Ascending aorta (tissue), 2 donors: ENCODE measurements at regions not wholly inside any gene's neighbourhood (a gene's known extent, or its start where the extent isn't known, plus 50 kb on each side); places are given as distances from the start of the nearest gene placed in this dataset.
A peak's percentile ranks its signal among the peaks of the same experiment; 100 is the strongest.
"Not testable (repeated sequence)": the region's sequence is repeated elsewhere in the genome, so short reads cannot be mapped to it uniquely, and the experiment has no call there.

Experiments
- DNase-seq, 2 donors: peaks; one replicate each; pipeline ENCODE4 v3.0.0-alpha.2; 2019; ENCODE audit warnings: low spot score in 2 of 2
- H3K27ac ChIP-seq, 2 donors: fragments of 200-600 bp; sonication (generic); one replicate each; pipeline ENCODE4 v1.5.1; 2016 to 2017; ENCODE audit warnings: mild to moderate bottlenecking in 1 of 2
- H3K27me3 ChIP-seq: fragments of 200-600 bp; sonication (generic); one replicate; pipeline ENCODE4 v1.5.1; 2017
- H3K36me3 ChIP-seq, 2 donors: fragments of 200-600 bp; sonication (generic); one replicate each; pipeline ENCODE4 v1.5.1; 2016
- H3K4me1 ChIP-seq, 2 donors: fragments of 200-600 bp; sonication (generic); one replicate each; pipeline ENCODE4 v1.5.1; 2016 to 2017; ENCODE audit warnings: mild to moderate bottlenecking in 1 of 2
- H3K4me3 ChIP-seq, 2 donors: fragments of 200-600 bp; sonication (generic); one replicate each; pipeline ENCODE4 v1.5.1; 2016 to 2017; ENCODE audit warnings: mild to moderate bottlenecking in 1 of 2
- H3K9me3 ChIP-seq, 2 donors: fragments of 200-600 bp; sonication (generic); one replicate each; pipeline ENCODE4 v1.5.1; 2016
- intact Hi-C: fragments of 100-400 bp; cut with DNase I; formaldehyde crosslinking; loops from one replicate; pipeline ENCODE4 v1.15.1; 2023
- TF ChIP-seq, protein P1 (sequence below), 3 experiments: fragments of 200-600 bp in 2 of 3; fragments of 450-650 bp in 1 of 3; sonication (generic) in 2 of 3; IDR thresholded peaks; one replicate each; pipeline ENCODE4 v1.5.1; 2016 to 2019; ENCODE audit warnings: antibody characterized with exemption in 3 of 3, mild to moderate bottlenecking in 1 of 3, moderate library complexity in 1 of 3

DNA sequence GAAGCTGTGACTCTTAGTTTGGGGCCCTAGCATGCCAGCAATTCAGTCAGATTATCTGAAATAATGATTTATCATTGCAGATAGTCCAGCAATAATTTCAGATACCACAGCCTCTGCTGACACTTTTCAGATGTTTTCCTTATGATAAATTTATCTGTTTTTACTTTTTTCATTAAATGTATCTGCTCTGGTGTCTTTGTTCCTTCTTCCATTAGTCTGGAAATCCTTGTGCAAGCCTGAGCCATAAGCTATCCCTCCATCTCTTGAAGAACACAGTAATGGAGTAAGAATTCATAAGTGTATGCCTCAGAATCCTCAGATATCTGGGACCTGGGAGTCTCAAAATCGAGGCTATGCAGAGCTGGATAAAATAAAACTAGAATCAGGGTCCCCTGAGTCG is 146.4 kb upstream of the KRR1 start:
- TF ChIP-seq, protein P1, sequence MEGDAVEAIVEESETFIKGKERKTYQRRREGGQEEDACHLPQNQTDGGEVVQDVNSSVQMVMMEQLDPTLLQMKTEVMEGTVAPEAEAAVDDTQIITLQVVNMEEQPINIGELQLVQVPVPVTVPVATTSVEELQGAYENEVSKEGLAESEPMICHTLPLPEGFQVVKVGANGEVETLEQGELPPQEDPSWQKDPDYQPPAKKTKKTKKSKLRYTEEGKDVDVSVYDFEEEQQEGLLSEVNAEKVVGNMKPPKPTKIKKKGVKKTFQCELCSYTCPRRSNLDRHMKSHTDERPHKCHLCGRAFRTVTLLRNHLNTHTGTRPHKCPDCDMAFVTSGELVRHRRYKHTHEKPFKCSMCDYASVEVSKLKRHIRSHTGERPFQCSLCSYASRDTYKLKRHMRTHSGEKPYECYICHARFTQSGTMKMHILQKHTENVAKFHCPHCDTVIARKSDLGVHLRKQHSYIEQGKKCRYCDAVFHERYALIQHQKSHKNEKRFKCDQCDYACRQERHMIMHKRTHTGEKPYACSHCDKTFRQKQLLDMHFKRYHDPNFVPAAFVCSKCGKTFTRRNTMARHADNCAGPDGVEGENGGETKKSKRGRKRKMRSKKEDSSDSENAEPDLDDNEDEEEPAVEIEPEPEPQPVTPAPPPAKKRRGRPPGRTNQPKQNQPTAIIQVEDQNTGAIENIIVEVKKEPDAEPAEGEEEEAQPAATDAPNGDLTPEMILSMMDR (IDR thresholded peaks at IDR 0.05), result no peak
- Histone ChIP-seq H3K4me3 (no peak overlapping the region), H3K36me3 (no peaks in the 10 kb centered on the region), H3K4me1 (peaks cover 0 to 4% of the 10 kb centered on the region in 2 donors), H3K27ac (no peak overlapping the region), H3K9me3 (no peaks in the 10 kb centered on the region), H3K27me3 (no peaks in the 10 kb centered on the region)
- DNase-seq, result no peak
- intact Hi-C loops, result no loop called here

DNA sequence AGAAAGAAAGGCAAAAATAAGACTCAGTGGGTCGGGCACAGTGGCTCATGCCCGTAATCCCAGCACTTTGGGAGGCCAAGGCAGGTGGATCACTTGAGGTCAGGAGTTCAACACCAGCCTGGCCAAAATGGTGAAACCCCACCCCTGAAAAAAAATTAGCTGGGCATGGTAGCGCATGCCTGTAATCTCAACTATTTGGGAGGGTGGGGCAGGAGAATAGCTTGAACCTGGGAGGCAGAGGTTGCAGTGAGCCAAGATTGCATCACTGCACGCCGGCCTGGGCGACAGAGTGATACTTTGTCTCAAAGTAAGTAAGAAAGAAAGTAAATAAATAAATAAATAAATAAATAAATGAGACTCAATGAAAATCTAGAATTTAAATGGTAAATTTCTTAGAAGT is 145.9 kb upstream of the KRR1 start:
- H3K36me3 ChIP-seq, H3K4me1 ChIP-seq, intact Hi-C loops, H3K4me3 ChIP-seq, H3K27me3 ChIP-seq, DNase-seq, H3K9me3 ChIP-seq, H3K27ac ChIP-seq: not testable (repeated sequence)

DNA sequence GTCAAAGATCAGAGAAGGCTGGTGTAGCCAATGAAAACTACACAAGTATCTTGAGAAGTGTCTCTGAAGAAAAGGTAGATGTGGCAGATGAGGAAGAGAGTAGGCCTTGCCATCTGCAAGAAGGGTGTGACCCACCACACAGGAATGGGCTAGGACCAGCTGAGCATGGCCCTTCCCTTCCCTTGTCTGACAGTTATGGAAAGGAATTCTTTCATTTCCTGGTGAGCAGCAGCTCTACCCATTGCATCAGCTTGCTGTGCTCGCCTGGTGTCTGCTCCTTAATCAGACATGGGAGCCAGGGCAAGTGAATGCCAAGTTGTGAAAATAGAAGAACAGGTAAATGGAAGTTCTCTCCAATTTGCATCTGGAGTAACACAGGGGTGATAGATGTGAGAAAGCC is 145.2 kb upstream of the KRR1 start:
- no peak overlapping the region for H3K4me3 ChIP-seq
- intact Hi-C loops, result no loop called here
- no peaks in the 10 kb centered on the region for H3K9me3 ChIP-seq
- H3K27ac ChIP-seq, result no peak overlapping the region
- H3K27me3 ChIP-seq, result no peaks in the 10 kb centered on the region
- TF ChIP-seq, protein P1 (IDR thresholded peaks at IDR 0.05), result no peak
- peak in 1 of 2 donors; percentile 60 for DNase-seq
- no peaks in the 10 kb centered on the region for H3K36me3 ChIP-seq
- peaks cover 0 to 3% of the 10 kb centered on the region in 2 donors for H3K4me1 ChIP-seq

DNA sequence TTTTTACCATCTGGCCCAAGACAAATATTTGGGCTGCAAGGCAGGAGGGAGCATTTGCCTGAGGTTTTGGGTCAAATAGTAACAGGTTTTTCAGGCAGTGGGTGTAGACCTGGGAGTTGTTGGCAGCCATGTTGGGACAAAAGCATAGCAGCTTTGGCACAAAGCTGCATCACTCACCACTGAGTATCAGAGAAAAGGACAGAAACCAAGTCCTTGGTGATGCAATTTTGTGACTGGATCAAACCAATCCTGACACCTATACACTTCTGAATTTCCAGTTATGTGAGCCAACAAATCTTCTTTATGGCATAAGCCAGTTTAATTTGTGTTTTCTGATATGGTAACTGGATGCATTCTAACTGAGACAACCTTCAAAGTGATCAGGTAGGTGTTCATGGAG is 144.8 kb upstream of the KRR1 start:
- no peaks in the 10 kb centered on the region for H3K9me3 ChIP-seq
- H3K27me3 ChIP-seq, result no peaks in the 10 kb centered on the region
- H3K27ac ChIP-seq, result no peak overlapping the region
- no peak overlapping the region for H3K4me3 ChIP-seq
- no peak for DNase-seq
- no peaks in the 10 kb centered on the region for H3K36me3 ChIP-seq
- TF ChIP-seq, protein P1 (IDR thresholded peaks at IDR 0.05), result no peak
- intact Hi-C loops, result no loop called here
- no peaks in the 10 kb centered on the region for H3K4me1 ChIP-seq

DNA sequence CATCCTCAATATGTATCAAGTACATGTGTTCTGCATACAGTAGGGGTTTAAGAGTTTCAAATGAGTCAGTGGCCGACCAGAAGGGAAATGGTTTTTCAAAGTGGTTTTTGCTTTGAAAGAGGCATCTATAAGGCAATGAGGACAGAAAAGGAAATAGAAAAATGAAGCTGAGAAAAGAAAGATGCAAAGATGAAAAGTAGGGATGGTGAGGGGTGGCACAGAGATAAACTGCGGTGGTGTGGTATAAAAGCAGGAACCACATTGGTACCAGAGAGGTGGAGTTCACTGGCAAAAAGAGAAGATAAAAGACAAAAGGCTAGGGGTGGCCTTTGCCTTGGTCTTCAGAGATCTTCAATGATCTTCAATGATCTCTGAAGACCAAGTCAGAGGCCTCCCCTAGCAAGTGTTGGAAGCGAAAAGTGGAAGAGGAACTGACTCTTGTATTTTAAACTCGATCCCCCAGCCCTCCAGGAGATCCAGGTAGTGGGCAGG is 144.0 kb upstream of the KRR1 start:
- no peak for DNase-seq
- Histone ChIP-seq H3K4me1 (no peaks in the 10 kb centered on the region), H3K4me3 (no peak overlapping the region), H3K27ac (no peak overlapping the region), H3K36me3 (no peaks in the 10 kb centered on the region), H3K27me3 (no peaks in the 10 kb centered on the region), H3K9me3 (no peaks in the 10 kb centered on the region)
- TF ChIP-seq, protein P1 (IDR thresholded peaks at IDR 0.05), result no peak
- intact Hi-C loops, result no loop called here

DNA sequence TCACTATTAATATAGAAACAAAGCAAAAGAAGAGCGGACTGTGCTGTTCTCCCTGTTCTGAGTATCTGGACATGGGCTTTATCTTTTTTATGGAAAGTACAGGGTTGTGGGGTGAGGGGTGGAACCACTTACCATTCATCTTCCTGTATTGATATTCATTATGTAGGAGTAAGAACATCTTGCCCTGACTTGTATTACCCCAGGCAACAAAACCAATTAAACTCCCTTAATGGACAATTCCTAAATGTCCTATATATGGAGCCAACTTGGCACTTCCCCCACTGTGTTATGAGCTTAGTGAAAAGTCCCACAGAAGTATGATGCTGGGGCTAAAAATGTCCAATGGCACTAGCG is 139.9 kb upstream of the KRR1 start:
- Histone ChIP-seq H3K9me3 (no peaks in the 10 kb centered on the region), H3K4me3 (no peak overlapping the region), H3K27me3 (no peaks in the 10 kb centered on the region), H3K4me1 (no peaks in the 10 kb centered on the region), H3K27ac (no peak overlapping the region), H3K36me3 (no peaks in the 10 kb centered on the region)
- no peak for DNase-seq
- intact Hi-C loops, result no loop called here
- TF ChIP-seq, protein P1 (IDR thresholded peaks at IDR 0.05), result no peak
